B cell (primary cell): ENCODE measurements at regions not wholly inside any gene's neighbourhood (a gene's known extent, or its start where the extent isn't known, plus 50 kb on each side); places are given as distances from the start of the nearest gene placed in this dataset.

Experiments
- EZH2 ChIP-seq: IDR thresholded peaks from 2 replicates; pipeline ENCODE4 v1.6.1; 2012; ENCODE audit warnings: borderline replicate concordance, low read depth, mild to moderate bottlenecking, moderate library complexity, low read length; ENCODE audit not compliant: insufficient read depth, poor library complexity, severe bottlenecking
- TF ChIP-seq, protein P1 (sequence below): fragments of 200-600 bp; IDR thresholded peaks from one replicate; pipeline ENCODE4 v1.8.0; 2022; ENCODE audit warnings: antibody characterized with exemption, mild to moderate bottlenecking

DNA sequence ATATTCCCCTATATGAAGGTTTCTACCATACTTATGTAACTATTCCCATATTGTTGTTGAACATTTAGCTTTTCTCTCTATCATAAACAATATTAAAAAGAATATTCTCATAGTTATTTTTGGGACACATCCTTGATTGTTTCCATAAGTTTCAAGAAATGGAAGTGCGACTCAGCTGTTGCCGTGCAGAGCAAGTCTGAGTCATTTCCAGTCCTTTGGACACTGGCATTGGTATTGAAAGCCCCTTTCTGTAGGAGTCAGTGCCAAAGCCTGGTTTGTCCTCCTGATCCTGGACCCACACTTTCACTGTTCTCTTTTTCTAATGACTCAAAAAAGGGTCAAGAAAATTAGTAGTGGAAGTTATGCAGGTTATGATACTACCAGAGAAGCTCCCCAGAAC is 108.3 kb upstream of the DIAPH2 start:
- TF ChIP-seq, protein P1, sequence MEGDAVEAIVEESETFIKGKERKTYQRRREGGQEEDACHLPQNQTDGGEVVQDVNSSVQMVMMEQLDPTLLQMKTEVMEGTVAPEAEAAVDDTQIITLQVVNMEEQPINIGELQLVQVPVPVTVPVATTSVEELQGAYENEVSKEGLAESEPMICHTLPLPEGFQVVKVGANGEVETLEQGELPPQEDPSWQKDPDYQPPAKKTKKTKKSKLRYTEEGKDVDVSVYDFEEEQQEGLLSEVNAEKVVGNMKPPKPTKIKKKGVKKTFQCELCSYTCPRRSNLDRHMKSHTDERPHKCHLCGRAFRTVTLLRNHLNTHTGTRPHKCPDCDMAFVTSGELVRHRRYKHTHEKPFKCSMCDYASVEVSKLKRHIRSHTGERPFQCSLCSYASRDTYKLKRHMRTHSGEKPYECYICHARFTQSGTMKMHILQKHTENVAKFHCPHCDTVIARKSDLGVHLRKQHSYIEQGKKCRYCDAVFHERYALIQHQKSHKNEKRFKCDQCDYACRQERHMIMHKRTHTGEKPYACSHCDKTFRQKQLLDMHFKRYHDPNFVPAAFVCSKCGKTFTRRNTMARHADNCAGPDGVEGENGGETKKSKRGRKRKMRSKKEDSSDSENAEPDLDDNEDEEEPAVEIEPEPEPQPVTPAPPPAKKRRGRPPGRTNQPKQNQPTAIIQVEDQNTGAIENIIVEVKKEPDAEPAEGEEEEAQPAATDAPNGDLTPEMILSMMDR: no peak
- no peak for TF ChIP-seq EZH2
